ENCODE measurements at regions not wholly inside any gene's neighbourhood (a gene's known extent, or its start where the extent isn't known, plus 50 kb on each side); places are given as distances from the start of the nearest gene placed in this dataset.

DNA sequence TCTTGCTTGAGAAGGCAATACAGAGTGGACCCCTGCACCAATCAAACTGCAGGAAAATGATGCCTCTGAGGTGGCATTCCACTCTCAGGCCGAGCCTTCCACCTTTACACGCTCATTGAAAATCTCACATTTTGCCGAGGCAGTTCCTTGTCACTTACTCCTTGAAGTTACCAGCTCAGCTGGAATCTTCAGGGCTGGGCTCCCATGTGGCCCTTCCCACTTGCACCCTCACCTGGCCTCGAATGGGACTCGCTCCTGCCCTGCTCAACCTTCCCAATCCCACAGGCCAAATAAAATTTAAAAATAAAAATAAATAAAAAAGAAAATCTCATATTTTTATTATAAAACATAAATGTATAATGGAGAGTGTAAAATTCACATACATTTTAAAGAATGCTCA lies 790.7 kb upstream of the COBL start:
- DNase-seq: no peak

DNA sequence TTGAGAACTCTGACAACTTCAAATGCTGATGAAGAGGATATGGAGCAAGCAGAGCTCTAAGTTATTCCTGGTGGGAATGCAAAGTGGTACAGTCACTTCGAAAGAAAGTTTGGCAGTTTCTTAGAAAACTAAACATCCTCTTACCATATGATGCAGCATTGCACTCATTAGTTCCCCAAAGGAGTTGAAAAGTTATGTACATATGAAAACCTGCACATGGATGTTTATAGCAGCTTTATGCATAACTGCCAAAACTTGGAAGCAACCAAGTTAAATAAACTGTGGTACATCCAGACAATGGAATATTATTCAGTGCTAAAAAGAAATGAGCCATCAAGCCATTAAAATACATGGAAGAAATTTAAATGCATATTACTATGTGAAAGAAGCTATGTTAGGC lies 779.3 kb upstream of the COBL start:
- no peak for DNase-seq

DNA sequence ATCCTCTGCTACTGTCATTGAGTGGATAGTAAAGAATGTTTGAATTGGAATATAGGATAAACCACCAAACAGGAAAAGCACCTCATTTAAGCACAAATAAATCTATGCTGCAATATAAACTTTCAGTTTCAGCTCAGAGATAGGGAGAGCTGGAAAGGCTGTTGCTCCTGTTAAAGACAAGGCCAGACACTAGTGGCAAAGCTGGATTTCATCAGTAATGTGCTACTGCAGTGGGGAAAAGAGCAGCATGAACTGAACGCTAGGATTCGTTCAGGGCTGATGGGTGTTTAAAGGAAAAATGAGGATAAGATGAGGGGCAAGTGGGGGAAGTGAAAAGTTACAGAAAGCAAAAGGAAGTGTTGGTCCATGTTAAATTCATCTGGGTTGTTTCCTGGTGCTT lies 775.4 kb upstream of the COBL start:
- DNase-seq: no peak

DNA sequence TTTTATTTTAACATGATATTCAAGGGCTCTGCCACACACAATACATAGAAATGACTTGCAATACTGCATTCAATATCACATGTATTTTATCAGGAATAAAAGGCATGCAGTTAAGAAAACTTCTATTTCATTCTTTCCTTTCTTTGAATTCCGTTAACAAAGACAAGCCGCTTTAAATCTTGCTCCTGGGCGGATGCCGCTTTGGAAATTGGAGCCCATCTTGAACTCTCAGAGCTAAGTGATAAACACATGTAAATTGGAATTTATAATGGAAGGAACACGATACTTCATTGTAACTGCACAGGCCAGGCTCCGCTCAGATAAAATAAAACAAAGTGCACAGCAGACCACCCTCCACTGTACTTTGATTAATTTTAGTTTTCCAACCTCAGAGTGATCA lies 774.5 kb upstream of the COBL start:
- no peak for DNase-seq

DNA sequence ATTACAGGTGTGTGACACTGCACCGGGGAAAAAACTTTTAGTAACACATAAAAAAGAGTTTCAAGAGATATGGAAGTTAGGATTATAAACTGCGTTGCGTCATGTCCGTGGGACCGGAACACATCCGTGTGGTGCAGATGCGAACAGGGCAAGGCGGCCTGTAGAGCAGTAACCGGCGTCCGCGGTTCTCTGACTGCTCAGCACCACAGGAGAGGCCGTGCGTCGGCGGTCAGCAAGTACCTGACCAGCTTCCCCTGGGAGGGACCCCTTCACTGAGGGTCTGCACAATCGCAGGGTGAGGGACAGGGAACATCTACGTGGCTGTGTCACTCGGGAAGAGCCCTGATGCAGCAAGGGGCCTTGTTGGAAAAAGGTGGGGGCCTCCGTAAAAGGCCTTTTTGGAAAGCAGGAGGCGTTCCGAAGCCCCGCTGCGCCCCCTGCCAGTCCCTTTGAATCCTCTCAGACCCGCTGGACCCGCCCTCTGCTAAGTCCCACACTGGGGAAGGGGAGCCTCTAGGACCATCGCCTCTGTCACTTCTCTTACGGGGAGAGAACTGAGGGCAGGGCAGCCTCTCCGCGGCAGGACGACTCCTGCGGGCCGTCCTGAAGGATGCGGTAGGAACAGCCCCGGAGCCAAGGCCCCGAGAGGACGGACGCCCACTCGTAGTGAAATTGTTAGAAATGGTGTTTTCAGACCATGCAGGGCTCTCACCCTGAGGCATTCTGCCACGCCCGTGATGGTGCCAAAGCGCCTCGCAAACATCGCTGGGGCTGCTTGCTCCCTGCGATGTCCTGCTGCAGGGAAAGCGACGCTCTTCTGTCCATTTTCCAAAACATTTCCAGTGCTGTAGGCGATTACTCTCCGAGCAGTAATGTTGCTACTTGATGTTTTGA lies 771.6 kb upstream of the COBL start:
- no peak for DNase-seq

DNA sequence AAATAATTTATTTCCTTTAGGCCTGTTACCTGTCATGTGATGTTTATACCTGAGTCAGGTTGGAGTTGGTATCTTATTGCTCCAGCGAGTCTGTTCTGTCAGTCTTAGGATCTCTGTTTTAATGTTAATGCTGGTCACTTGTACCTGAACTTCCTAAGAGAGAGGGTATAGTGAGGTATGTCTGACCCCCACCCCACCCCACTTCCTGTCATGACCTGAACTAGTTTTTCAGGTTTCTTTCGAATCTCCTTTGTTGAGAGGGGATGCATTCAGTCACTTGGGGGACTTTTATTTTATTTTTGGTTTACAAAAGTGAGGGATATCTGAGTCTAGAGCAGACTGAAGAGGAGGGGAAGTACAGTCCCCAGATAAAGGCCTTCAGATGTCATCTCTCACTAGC lies 769.0 kb upstream of the COBL start:
- DNase-seq: no peak

DNA sequence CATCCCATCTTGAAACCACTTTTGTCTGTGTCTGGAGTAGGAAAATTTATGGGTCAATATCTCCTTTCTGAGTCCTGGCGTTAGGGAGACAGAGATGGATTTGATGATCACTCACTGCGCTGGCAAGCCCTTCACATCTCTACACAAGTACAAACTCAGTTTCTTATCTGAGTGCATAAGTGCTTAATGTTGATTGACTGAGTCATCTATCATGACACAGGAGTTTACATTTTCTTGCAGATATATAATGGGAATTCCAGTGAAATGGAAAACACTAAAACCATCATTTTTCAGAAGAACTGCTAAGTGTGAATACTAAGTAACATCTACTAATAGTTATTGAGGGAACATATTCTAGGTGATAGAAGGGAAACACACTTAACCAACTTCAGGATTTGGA lies 763.9 kb upstream of the COBL start:
- no peak for DNase-seq

DNA sequence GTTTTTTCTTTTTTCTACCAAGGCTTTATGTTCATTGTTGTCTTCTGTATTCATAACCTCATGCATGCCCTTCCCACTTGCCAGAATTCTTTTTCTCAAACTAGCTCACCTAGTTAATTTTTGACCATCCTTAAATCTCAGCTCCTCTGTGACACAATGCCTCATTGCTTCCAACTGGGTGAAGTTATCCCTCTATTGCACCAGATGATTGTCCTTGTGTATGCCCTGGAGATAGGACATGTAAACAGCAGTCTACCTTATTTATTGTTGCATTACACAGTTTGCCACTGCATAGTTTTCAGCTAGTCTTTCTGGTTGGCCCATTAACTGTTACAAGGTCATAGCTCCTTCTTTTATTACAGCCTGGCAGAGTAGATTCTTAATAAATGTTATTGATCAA lies 763.1 kb upstream of the COBL start:
- DNase-seq: no peak

DNA sequence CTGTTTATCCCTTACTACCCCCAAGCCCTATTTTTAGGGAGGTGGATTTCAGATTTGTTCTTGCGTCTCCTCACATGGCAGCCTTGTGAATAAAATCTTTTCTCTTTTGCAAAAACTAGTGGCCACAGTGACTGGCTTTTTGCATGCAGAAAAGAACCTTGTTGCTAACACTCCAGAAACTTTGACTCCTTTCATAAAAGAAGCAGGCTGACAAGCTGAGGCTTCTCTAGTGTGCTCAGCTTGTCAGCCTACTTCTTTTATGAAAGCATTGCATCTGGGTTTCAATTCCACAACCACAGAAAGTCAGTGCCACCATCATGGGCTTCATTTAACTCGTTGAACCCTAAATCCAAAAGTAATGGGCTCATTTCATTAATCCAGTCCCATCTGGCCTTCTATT lies 761.0 kb upstream of the COBL start:
- no peak for DNase-seq

DNA sequence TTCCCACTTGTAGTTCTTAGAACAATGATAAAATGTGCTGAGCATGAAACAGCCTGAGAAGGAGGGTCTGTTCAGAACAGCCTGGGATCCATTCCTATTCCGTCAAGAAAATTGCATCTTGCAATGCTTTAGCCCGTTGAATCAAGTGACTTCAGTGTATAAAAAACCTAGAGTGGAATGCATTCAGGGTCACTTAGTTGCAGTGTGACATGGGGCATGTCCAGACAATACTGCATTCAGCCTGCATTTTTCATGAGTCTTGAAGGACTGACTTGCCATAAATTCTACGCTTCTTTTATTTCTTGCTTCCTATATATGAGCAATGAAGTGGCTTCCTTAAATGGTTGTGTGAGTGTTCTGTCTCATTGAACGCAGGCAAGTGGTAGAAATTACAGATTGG lies 758.3 kb upstream of the COBL start:
- DNase-seq: no peak

DNA sequence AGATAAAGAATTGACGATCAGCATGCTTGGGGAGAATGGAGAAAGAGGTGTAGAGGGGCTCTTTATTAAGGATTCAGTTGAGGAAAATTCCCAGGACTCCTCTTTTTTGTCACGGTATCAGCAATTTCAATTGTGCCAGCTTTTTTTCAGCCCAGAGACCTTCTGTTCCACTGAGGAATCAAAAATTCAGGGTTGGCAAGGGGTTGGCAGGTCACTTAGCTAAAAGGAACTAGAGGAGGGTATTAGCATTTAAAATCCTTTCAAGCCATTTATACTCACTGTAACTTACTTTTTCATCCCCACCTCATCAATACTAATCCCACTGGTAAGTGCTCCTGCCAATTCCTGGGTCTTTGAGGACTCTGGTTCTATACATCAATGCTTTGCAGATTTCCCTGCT lies 757.5 kb upstream of the COBL start:
- DNase-seq: no peak

DNA sequence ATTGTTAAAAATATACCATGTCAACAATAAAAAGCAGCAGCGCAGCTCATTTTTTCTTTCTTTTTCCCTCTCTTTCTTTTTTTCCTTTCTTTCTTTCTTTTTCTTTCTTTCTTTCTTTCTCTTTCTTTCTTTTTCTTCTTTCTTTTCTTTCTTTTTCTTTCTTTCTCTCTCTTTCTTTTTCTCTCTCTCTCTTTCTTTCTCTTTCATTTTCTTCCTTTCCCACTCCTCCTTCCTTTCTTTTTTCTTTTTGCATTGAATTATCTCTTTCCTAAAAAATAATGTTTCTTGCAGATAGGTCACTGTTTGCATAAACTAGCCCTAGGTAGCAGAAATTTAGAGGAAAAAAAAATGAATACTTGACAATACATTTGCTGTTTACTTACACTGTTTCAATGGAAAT lies 755.1 kb upstream of the COBL start:
- no peak for DNase-seq

DNA sequence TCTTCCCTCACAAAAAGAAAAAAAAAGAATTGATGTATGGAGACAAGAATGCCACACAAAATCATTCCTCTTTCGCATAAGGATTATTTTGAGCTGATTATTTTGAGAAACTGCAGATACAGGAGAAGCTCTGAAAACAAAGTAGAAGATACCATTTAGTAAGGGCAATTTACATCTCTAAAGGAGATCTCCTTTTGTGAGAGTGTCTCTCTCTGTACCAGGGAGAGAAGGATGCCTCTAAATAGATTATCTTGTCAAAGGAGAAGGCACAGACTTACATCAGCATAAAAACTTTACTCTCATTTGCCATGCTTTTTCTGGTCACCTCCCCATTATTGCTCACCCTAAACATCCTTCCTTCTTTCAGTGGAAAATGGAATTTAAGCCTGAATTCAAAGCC lies 747.9 kb upstream of the COBL start:
- DNase-seq: no peak

DNA sequence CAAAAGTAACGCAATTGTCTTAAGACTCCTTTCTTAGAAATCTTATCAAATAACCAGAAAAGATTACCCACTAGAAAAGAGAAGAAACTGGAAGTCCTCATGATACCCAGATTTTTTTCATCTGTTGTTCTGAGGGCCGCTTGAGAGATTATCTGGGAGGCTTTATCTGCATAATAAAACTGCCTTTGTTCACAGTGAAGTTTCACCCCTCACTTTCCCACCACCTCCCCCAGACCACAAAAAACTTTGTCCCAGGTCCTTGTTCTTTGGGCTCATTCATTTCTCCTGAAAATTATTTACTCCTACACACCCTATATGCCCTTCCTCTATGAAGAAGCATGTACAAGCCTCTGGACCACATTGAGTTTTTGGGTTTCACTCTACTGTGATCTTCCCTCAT lies 745.1 kb upstream of the COBL start:
- DNase-seq: no peak

DNA sequence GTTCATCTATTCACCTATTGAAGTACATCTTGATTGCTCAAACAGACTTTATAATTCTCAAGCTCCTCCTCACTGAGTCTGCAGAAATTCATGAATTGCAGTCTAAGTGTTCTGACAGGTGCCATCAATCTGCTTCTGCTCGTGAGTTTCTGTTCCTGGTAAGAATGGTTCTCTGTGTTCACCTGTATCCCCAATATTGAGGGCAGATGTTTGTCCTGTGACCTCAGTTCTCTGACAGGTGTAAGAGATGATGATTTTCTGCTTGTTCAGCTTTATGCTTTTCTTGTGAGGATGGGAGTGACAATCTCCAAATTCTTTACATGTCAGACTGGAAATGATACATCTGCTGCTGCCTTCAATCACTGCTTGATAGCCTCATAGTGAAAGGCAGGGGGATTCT lies 736.9 kb upstream of the COBL start:
- DNase-seq: no peak

DNA sequence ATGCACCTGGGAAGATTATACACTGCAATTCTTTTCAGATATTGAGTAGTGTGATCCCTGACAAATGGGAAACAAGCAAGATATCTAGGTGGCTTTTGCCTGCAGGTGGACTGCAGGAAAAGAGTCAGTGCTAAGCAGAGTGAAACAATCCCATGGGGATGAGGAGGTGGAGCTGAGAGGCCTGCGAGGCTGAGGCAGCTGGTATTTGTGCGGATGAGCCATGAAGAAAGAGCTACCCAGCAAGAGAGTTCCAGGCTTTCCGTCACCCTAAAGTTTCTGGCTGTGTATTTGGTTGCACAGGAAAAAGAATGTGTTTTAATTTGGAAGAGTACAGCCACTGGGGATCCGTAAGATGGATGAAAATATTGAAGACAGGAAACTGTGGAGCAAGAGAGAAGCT lies 714.1 kb upstream of the COBL start:
- no peak for DNase-seq

DNA sequence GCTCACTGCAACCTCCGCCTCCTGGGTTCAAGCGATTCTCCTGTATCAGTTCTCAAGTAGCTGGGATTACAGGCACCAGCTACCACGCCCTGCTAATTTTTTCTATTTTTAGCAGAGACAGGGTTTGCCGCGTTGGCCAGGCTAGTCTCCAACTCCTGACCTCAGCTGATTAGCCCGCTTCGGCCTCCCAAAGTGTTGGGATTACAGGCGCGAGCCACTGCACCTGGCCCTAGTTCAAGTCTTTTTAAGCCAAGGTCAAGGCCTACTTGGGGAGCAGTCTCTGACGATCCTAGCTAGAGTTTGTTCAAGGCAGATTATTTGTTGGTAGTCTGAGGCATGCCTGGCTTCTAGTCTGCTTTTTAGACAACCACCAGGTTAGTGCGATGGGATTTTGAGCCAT lies 709.5 kb upstream of the COBL start:
- DNase-seq: no peak

DNA sequence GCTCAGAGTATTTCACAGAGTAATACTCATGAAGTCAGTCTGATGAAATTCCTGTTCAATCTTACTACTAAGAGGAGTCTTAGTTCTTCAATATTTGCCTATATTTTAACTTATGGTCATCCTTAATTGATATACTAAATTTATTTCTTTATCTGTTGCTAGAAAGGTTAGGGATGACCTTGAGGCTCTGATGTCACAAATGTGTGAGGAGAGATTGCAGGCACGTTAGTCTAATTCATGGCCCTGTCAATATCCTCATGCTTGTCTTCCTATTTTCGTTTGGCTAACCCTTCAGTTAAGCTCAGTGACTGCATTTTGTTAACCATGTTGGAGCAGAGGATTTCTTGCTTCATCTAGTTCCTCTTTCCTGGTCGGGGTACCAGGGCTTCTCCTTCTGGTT lies 704.7 kb upstream of the COBL start:
- DNase-seq: no peak

DNA sequence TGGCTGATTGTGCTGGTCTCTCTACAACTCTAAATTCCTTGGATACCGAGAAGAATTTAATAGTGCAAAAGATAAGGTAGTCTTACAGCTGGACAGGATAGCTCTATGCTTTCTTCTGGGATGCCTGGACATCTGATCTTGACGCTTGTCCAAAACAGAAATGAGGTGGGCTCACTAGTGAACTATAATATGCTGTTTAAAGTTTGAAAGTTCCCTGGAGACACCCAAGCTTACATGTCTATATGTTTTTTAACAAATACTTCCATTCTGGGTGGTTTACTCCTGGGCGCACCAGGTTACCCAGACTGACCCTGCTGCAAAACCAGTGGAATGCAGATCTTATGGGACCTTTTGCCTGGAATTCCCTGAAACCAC lies 702.1 kb upstream of the COBL start:
- no peak for DNase-seq

DNA sequence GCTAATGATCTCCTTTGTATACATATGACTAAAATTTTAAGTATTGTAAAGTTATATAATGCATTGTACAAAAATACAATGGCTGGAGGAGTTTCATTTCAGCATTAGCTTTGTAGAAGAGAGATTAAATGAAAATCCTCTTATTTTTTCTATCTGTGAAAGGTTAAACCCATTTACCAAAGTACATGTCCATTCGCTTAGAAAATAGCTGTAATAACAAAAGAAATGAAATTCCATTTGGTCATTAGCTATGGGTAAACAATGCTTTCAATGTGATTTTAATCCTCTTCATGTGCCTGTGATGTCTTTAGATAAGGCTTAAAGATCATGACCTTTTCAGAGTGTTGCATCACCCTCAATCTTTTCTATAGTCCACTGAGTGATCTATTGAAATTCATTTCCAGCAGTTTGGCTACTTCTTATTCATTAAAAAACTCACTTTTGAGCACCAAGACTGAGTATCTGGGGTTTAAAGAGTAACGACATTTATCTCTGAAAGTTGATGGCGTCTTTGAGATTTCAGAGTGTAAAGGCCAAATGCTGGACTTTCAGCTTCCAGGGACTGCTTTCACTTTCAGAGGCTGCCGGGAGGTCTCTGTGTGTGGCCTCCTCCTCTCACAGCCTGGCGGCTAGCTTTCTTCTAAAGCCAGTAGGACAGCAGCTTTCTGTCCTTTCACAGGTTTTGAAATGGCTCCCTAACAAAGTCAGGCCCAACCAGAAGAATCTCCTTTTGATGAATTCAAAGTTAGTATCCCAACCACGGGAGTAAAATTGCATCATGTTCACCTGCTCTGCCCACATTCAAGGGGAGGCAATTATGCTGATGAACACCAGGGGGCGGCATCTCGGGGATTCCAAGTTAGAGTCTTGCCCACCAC lies 701.4 kb upstream of the COBL start:
- DNase-seq: no peak

DNA sequence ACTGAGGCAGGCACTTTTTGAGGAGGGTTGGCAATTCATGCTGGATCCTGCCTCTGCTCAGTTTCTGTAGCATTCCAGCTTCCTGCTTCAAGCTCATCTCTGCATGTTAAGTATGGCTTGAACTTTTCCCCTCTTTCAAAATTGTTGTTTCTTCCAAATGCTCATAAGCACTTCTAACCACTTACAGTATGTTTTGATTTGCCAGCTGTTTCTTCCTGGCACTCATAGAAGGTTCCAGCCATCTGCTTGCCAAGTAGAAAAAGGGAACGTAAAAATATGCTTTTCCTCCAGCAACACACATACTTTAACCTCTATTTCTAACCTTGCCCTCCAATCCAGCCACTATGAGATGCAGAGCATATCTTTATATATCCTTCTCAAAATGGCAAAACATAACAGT lies 692.6 kb upstream of the COBL start:
- DNase-seq: no peak

DNA sequence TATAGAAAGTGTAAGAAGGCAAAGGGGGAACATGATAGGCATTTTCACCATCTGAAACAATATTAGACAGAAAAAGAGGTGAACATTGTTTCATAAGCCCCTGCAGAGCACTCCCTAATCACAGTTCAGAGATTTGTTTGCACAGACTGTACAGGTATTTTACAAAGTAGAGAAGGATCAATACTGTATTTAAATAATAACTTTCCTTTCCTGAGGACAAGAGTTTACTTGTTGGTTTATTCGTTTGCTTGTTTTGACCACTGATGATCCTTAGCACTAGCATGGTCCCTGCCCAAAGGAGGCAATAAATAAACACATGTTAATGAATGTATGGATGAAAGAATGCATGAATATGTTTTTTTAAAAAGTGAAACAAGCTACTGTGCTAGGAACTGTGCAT lies 690.1 kb upstream of the COBL start:
- no peak for DNase-seq

DNA sequence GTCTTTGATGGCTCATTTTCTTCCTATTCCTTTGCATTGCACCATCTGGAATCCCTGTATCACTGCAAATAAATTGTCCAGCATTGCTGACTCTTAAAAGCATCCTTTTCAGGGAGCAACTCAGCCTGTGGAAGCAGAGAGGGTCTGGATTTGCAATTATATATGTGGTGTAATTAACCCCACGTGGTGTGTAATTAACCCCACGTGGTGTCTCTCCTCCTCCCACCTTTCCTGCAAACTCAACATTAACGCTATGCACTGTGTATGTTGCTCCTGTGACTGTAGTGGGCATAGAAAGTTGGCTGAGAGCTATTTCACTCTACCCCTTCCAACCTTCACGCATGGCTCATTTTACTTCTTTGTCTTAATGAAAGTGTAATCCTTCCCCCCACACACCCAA lies 689.0 kb upstream of the COBL start:
- DNase-seq: no peak

DNA sequence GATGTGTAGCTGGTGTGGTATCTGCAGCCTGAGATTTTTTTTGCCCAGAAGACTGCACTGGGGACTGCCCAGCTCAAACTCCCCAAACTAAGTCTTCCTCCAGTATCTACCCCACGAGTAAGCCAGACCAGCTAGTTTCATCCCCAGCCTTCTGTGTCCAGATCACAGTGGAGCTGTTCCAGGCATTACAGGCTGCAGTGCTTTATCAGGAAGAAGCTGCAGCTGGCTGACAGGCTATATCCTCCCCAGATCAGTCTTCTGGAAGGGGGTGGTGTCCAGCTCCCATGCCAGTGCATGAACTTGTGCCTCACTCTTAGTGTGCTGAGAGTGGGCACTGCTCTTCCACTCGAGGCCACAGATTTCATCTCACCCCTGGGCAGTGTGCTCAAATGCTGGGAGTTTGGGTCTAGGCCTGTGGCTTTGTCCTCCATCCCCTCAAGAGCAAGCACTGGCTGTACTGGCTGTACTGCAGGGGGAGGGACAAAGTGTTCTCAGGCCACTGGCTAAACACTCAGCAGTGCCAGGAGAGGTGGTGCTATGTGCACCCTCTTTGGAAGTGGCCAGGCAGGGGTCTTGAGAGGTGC lies 679.1 kb upstream of the COBL start:
- DNase-seq: no peak

Measured in bone marrow (tissue), 2 donors.